GM12873 (cell line): ENCODE measurements at regions not wholly inside any gene's neighbourhood (a gene's known extent, or its start where the extent isn't known, plus 50 kb on each side); places are given as distances from the start of the nearest gene placed in this dataset.

Experiments
- TF ChIP-seq, protein P1 (sequence below): IDR thresholded peaks from 2 replicates; pipeline ENCODE4 v1.5.1; 2012; ENCODE audit warnings: low read depth, mild to moderate bottlenecking, moderate library complexity, low read length, control low read depth; ENCODE audit not compliant: insufficient read depth; ENCODE audit errors: missing control alignments

DNA sequence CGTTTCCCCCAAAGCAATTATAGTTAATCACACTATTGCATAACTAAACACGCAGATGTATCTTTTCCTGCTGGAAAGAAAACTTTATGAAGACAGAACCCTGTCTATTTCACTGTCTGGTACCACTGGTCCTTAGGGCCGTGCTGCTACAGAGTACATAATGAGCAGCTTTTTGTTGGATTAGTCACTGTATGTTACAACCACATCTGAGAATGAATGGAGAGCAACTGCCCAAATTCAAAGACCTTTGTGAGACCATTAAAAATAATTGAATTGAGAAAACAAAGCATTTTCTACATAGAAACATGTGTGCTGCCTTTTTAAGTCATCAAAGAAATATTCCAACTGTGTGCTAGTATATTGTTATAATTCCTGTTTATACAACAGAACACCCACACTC lies 111.3 kb upstream of the SORCS1 start:
- TF ChIP-seq, protein P1, sequence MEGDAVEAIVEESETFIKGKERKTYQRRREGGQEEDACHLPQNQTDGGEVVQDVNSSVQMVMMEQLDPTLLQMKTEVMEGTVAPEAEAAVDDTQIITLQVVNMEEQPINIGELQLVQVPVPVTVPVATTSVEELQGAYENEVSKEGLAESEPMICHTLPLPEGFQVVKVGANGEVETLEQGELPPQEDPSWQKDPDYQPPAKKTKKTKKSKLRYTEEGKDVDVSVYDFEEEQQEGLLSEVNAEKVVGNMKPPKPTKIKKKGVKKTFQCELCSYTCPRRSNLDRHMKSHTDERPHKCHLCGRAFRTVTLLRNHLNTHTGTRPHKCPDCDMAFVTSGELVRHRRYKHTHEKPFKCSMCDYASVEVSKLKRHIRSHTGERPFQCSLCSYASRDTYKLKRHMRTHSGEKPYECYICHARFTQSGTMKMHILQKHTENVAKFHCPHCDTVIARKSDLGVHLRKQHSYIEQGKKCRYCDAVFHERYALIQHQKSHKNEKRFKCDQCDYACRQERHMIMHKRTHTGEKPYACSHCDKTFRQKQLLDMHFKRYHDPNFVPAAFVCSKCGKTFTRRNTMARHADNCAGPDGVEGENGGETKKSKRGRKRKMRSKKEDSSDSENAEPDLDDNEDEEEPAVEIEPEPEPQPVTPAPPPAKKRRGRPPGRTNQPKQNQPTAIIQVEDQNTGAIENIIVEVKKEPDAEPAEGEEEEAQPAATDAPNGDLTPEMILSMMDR = no peak

DNA sequence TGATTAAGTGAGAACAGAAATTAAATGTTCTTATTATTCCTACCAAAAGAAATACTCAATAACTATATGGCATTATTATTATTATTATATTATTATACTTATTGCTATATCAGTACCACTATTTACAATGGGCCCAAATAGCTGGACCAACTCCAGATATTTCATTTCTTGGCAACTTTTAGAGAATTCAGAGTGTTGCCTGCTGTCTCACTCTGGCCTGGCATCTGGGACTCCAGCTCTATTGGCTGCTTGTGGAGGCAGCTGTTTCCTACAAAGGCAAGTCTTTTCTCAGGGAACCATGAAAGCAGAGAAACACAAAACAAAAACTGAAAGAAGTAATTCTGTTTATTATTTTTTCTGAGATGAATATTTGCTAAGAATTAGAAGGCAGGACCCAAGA lies 105.1 kb upstream of the SORCS1 start:
- TF ChIP-seq, protein P1 = no peak

DNA sequence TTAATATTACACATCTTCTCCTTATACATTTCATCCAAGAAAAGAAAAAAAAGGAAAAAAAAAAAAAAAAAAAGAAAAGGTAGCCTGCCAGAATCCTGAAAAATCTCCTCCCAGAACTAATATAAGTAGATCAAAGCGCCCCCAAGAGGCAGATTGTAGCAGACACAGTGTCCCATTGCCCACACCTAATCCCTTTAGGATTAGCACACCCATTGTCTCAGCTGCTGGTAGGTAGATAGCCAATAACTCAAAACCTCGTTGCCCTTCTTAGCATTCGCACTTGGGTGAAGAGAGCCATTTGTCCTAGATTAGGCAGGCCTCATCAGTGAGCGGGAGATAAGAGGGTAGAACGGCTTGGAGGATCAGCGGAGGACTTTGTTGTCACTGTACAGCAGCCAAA lies 100.2 kb upstream of the SORCS1 start:
- TF ChIP-seq, protein P1 = no peak

DNA sequence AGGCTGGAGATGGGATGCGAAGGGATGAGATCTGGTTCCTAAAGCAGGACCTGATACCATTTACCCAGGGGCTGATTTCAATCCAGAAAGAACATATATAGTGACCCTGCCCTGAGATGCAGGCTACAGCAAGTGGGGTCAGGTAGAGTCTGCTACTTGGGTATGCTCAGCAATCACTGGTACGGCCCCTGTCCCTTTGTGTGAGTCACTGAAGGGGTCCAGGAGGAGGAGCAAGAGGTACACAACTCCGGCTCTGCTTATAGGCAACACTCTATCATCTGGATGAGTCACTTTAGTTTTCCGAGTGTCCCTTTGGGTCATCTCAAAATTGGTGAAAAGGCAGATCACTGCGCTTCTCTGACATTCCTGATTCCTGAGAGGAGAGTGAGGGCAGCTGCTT lies 79.6 kb upstream of the SORCS1 start:
- TF ChIP-seq, protein P1 = no peak

DNA sequence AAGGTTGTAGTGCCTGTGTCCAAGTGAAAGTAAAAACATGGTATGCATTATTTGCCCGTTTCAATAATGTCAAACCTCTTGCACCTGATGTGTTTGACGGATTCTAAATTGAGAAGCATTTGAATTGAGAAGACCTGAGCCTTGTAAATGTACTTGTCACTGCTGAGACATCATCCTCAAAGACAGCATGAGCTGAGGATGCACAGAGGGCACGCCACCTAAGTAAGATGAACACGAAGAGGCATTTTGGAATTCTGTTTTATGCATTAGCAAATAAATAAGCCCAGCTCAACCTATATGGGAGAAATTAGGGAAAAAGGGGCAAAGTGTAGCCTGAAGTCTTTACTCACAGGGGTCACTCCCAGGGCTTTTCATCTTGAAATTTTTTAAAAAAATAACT lies 73.8 kb upstream of the SORCS1 start:
- TF ChIP-seq, protein P1 = no peak

DNA sequence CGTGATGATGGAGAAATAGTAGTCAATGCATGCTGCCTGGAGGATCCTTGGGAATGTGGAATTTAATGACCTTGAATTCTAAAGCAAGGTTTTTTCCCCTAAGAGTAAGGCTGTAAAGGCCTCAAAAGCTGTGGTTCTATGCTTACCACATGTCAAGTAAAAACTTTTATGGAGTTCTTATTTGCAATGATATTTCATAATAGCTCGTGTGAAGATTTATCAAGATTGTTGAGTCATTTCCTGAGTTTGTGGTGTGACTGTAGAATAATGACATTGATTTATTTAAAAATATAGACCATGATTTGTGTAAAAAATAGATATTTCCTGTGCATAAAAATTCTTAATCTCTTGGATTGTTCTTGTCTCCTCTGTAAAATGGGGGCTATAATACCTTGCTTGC lies 67.5 kb upstream of the SORCS1 start:
- TF ChIP-seq, protein P1 = no peak

DNA sequence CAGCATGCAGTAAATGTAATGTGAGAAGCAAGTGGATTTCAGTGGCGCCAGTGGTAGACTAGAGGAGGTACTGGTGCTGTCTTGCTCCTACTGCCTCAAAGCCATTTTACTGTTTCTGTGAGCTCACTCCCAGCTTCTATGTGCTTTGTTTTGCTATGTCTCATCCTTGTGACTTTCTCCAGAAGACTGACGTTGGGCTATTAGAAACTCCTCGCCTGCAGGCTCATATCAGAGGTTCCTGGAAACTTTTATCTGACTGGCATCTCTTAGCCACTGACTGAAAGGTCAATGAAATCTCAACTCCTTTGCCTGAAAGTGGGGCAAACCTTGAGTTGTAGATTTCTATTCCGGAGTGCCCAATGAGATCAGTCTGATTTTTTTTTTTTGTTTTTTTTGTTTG lies 66.4 kb upstream of the SORCS1 start:
- TF ChIP-seq, protein P1 = no peak
